ENCODE measurements at regions not wholly inside any gene's neighbourhood (a gene's known extent, or its start where the extent isn't known, plus 50 kb on each side); places are given as distances from the start of the nearest gene placed in this dataset.

DNA sequence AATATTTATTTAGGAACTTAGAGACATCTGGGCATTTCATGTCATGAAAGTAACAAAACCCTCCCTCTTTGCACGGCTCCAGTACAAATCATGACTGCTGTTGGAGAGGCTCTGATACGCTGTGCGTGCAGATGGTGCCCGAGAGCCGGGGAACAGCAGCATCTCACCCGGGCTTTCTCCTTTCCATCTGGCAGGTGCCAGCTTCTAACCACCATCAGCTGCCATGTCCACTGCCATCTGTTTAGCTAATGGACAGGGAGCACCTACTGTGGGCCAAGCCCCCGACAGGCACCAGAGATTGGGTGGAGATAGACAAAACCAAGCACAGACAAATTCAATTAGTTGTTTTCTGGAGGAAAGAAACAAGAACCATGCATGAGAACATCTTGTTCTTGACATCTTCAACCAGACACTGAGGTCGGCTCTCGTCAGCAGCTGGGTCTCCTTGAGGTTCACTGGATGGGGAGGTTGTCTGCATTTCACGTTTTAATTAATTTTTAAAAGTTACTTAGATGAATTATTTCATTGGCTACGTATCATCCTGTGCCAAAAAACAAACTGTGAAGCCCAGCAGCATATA lies 323.7 kb downstream of the THBS2 start:
- no peaks in the 10 kb centered on the region for H3K27me3 ChIP-seq (ENCODE audit: control insufficient read depth, insufficient read depth, low read length)
- no peaks in the 10 kb centered on the region for H3K36me3 ChIP-seq (ENCODE audit: control insufficient read depth, insufficient read depth, low read length)
- TF ChIP-seq, protein P1, sequence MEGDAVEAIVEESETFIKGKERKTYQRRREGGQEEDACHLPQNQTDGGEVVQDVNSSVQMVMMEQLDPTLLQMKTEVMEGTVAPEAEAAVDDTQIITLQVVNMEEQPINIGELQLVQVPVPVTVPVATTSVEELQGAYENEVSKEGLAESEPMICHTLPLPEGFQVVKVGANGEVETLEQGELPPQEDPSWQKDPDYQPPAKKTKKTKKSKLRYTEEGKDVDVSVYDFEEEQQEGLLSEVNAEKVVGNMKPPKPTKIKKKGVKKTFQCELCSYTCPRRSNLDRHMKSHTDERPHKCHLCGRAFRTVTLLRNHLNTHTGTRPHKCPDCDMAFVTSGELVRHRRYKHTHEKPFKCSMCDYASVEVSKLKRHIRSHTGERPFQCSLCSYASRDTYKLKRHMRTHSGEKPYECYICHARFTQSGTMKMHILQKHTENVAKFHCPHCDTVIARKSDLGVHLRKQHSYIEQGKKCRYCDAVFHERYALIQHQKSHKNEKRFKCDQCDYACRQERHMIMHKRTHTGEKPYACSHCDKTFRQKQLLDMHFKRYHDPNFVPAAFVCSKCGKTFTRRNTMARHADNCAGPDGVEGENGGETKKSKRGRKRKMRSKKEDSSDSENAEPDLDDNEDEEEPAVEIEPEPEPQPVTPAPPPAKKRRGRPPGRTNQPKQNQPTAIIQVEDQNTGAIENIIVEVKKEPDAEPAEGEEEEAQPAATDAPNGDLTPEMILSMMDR (IDR thresholded peaks at IDR 0.05; ENCODE audit: insufficient read depth, low read length, poor library complexity, severe bottlenecking): no peak
- no peak overlapping the region for H3K4me3 ChIP-seq (ENCODE audit: low read depth, low read length)
- DNase-seq (ENCODE audit: low read depth): no peak

DNA sequence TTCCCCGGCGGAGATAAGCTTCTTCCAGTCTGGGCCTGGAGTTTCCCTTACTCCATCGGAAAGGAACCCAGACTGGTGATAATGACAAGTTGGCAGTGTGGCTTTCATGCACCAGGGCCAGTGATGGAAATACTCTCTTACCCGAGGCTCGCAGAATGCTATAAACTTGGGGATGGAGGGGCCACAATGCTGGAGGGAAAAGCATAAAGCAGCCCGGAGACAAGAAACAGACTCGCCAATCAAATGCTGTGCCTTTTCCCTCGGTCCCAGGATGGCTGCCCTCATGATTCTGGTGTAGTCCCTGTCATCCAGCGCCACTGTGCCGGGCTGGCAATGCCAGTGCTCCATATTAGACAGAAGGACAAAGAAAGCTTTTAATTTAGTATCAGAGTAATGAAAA lies 325.6 kb downstream of the THBS2 start:
- H3K36me3 ChIP-seq (ENCODE audit: control insufficient read depth, insufficient read depth, low read length): no peaks in the 10 kb centered on the region
- no peaks in the 10 kb centered on the region for H3K27me3 ChIP-seq (ENCODE audit: control insufficient read depth, insufficient read depth, low read length)
- TF ChIP-seq, protein P1 (IDR thresholded peaks at IDR 0.05; ENCODE audit: insufficient read depth, low read length, poor library complexity, severe bottlenecking): no peak
- no peak for DNase-seq (ENCODE audit: low read depth)
- no peak overlapping the region for H3K4me3 ChIP-seq (ENCODE audit: low read depth, low read length)

DNA sequence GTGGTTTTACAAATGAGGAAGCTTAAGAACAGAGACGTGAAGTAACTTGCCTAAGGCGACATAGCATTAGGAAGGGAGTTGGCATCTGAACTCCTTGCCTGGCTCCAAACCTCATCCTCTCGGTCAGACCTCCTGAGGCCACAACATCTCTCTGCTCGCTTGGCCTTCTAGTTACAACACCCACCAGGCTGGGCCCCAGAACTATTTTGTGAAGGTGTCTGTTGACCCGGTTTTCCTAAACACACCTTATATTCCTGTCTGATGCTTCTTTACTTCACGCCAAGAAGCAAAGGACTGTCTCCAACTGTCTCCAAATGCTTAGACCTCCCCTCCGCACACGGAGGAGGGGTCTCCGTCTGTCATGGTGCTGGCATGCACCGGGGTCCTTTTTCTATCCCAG lies 326.6 kb downstream of the THBS2 start:
- no peak overlapping the region for H3K4me3 ChIP-seq (ENCODE audit: low read depth, low read length)
- no peak for DNase-seq (ENCODE audit: low read depth)
- TF ChIP-seq, protein P1 (IDR thresholded peaks at IDR 0.05; ENCODE audit: insufficient read depth, low read length, poor library complexity, severe bottlenecking): no peak
- no peaks in the 10 kb centered on the region for H3K36me3 ChIP-seq (ENCODE audit: control insufficient read depth, insufficient read depth, low read length)
- H3K27me3 ChIP-seq (ENCODE audit: control insufficient read depth, insufficient read depth, low read length): no peaks in the 10 kb centered on the region

DNA sequence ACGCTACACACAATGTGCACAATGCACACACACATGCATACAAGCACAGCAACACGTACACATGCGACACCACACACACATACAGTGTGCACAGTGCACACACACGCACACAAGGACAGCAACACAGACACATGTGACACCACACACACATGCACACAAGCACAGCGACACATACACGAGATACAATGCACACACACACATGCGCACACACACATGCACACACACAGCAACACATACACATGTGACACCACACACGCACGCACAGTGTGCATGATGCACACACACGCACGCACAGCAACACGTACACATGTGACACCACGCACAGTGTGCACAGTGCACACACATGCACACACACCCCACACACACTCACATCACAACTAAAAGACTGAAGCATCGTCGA lies 327.3 kb downstream of the THBS2 start:
- TF ChIP-seq, protein P1 (IDR thresholded peaks at IDR 0.05; ENCODE audit: insufficient read depth, low read length, poor library complexity, severe bottlenecking): no peak
- H3K27me3 ChIP-seq (ENCODE audit: control insufficient read depth, insufficient read depth, low read length): no peaks in the 10 kb centered on the region
- no peak overlapping the region for H3K4me3 ChIP-seq (ENCODE audit: low read depth, low read length)
- H3K36me3 ChIP-seq (ENCODE audit: control insufficient read depth, insufficient read depth, low read length): no peaks in the 10 kb centered on the region
- no peak for DNase-seq (ENCODE audit: low read depth)

DNA sequence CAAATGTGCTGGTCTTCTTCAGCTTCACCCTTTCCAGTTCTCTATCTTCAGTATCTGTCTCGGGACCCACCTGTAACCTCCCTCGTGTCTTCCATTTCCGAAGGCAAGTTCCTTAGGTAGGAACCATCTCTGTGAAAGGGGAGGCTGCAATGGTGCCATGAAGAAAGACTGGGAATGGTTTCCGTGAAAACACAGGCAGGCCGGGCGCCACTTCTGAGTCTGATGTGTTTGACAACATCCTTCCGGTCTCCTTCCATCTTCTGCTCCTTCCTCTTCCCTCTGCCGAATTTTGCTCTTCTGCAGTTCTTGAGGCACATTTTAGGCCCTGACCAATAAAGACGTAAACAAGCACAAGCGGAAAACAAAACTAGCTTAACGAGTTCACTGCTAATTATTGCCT lies 328.0 kb downstream of the THBS2 start:
- no peak overlapping the region for H3K4me3 ChIP-seq (ENCODE audit: low read depth, low read length)
- H3K27me3 ChIP-seq (ENCODE audit: control insufficient read depth, insufficient read depth, low read length): no peaks in the 10 kb centered on the region
- DNase-seq (ENCODE audit: low read depth): no peak
- TF ChIP-seq, protein P1 (IDR thresholded peaks at IDR 0.05; ENCODE audit: insufficient read depth, low read length, poor library complexity, severe bottlenecking): no peak
- H3K36me3 ChIP-seq (ENCODE audit: control insufficient read depth, insufficient read depth, low read length): no peaks in the 10 kb centered on the region

DNA sequence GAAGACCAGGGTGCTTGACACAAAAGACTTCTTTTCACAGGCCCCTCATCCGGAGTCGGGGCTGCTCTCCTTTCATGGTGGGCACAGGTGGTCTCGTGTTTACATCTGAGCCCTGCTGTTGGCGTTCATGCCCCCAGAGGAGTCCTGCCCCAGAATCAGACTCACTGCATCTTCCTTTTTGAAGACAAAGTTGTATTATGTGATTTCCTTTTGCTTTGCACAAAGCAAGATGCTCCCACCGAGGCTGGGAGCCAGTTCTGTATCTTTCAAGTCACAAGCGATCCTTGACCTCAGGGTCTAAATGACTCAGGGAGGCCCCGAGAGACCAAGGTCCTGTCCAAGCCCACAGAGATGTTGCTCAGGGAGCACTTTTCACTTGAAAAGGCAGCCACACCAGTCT lies 330.5 kb downstream of the THBS2 start:
- no peak overlapping the region for H3K4me3 ChIP-seq (ENCODE audit: low read depth, low read length)
- no peak for DNase-seq (ENCODE audit: low read depth)
- no peaks in the 10 kb centered on the region for H3K36me3 ChIP-seq (ENCODE audit: control insufficient read depth, insufficient read depth, low read length)
- TF ChIP-seq, protein P1 (IDR thresholded peaks at IDR 0.05; ENCODE audit: insufficient read depth, low read length, poor library complexity, severe bottlenecking): no peak
- no peaks in the 10 kb centered on the region for H3K27me3 ChIP-seq (ENCODE audit: control insufficient read depth, insufficient read depth, low read length)
